GM23248 (cell line): ENCODE measurements at regions not wholly inside any gene's neighbourhood (a gene's known extent, or its start where the extent isn't known, plus 50 kb on each side); places are given as distances from the start of the nearest gene placed in this dataset.

Experiments used
- DNase-seq: peaks from one replicate; pipeline ENCODE4 v3.0.0-alpha.2; 2015
- H2AFZ ChIP-seq: fragments of 200-600 bp; sonication (generic); 2 replicates; pipeline ENCODE4 v1.6.1; 2016; ENCODE audit warnings: antibody characterized with exemption
- H3F3A ChIP-seq: fragments of 200-600 bp; sonication (generic); 2 replicates; pipeline ENCODE4 v1.6.1; 2016; ENCODE audit warnings: mild to moderate bottlenecking, antibody characterized with exemption, mixed run types; ENCODE audit not compliant: insufficient read depth
- H3K27ac ChIP-seq: fragments of 200-600 bp; sonication (generic); 2 replicates; pipeline ENCODE4 v1.5.1; 2016; ENCODE audit warnings: mild to moderate bottlenecking
- H3K27me3 ChIP-seq: fragments of 200-600 bp; sonication (generic); replicated peaks from 2 replicates; pipeline ENCODE4 v1.6.1; 2016; ENCODE audit warnings: mild to moderate bottlenecking; ENCODE audit not compliant: insufficient read depth
- H3K36me3 ChIP-seq: fragments of 200-600 bp; sonication (generic); 2 replicates; pipeline ENCODE4 v1.6.1; 2016; ENCODE audit warnings: low read depth, mild to moderate bottlenecking
- H3K4me1 ChIP-seq: fragments of 200-600 bp; sonication (generic); 2 replicates; pipeline ENCODE4 v1.6.1; 2016; ENCODE audit warnings: mild to moderate bottlenecking; ENCODE audit not compliant: insufficient read depth
- H3K4me2 ChIP-seq: fragments of 200-600 bp; sonication (generic); one replicate; pipeline ENCODE4 v1.6.1; 2016; ENCODE audit warnings: mild to moderate bottlenecking; ENCODE audit not compliant: unreplicated experiment
- H3K4me3 ChIP-seq: fragments of 200-600 bp; sonication (generic); 2 replicates; pipeline ENCODE4 v1.5.1; 2016; ENCODE audit warnings: mild to moderate bottlenecking
- H3K79me2 ChIP-seq: fragments of 200-600 bp; sonication (generic); 2 replicates; pipeline ENCODE4 v1.6.1; 2016; ENCODE audit warnings: mild to moderate bottlenecking; ENCODE audit not compliant: insufficient read depth
- H3K9ac ChIP-seq: fragments of 200-600 bp; sonication (generic); 2 replicates; pipeline ENCODE4 v1.6.1; 2016; ENCODE audit warnings: mild to moderate bottlenecking
- H3K9me2 ChIP-seq: fragments of 200-600 bp; sonication (generic); 2 replicates; pipeline ENCODE4 v1.6.1; 2016; ENCODE audit warnings: mixed run types, mild to moderate bottlenecking, moderate library complexity; ENCODE audit not compliant: insufficient read depth
- H3K9me3 ChIP-seq: fragments of 200-600 bp; sonication (generic); one replicate; pipeline ENCODE4 v1.6.1; 2017; ENCODE audit warnings: low read depth
- H4K20me1 ChIP-seq: fragments of 200-600 bp; sonication (generic); 2 replicates; pipeline ENCODE4 v1.6.0; 2016; ENCODE audit not compliant: insufficient read depth
- EZH2 ChIP-seq: fragments of 200-600 bp; sonication (generic); IDR thresholded peaks from 2 replicates; pipeline ENCODE4 v1.6.1; 2018; ENCODE audit warnings: antibody characterized with exemption, mild to moderate bottlenecking; ENCODE audit not compliant: insufficient read depth, poor library complexity, severe bottlenecking
- EZH2phosphoT487 ChIP-seq: fragments of 200-600 bp; sonication (generic); IDR thresholded peaks from 2 replicates; pipeline ENCODE4 v1.6.1; 2018; ENCODE audit warnings: antibody characterized with exemption, moderate library complexity, mild to moderate bottlenecking, low read depth; ENCODE audit not compliant: insufficient read depth
- WGBS, 2 experiments: methylation state at CpG; one replicate each; pipeline ENCODE4 v1.1.6; 2015 to 2017; ENCODE audit warnings: low lambda C conversion rate in 2 of 2, low coverage in 1 of 2; ENCODE audit errors: missing lambda C conversion rate in 2 of 2; 5-methylcytosine and 5-hydroxymethylcytosine counted together
- in situ Hi-C: fragments of 300-500 bp; cut with MboI; formaldehyde crosslinking; loops from 2 replicates; pipeline ENCODE4 v1.15.0; 2020

GRCh38 chr5:2382776-2383697, 368.4 kb downstream of the IRX2 start:
- no peak overlapping the region for H3K4me2 ChIP-seq
- H3K9me2 ChIP-seq, result no peaks in the 10 kb centered on the region
- H3K27ac ChIP-seq, result no peak overlapping the region
- no peaks in the 10 kb centered on the region for H3F3A ChIP-seq
- no peaks in the 10 kb centered on the region for H3K36me3 ChIP-seq
- no peaks in the 10 kb centered on the region for H3K9me3 ChIP-seq
- no peak overlapping the region for H2AFZ ChIP-seq
- WGBS, 2 experiments, result 48 to 56% methylated on average over 20 of the region's 20 CpGs
- in situ Hi-C loops, result no loop called here
- no peaks in the 10 kb centered on the region for H3K4me1 ChIP-seq
- no peak overlapping the region for H3K9ac ChIP-seq
- TF ChIP-seq EZH2phosphoT487 (no peak), EZH2 (no peak)
- H4K20me1 ChIP-seq, result no peaks in the 10 kb centered on the region
- no peak overlapping the region for H3K4me3 ChIP-seq
- H3K79me2 ChIP-seq, result no peaks in the 10 kb centered on the region
- H3K27me3 ChIP-seq, result no peaks in the 10 kb centered on the region
- DNase-seq, result no peak

GRCh38 chr5:2381861-2382260, 369.6 kb downstream of the IRX2 start:
- Histone ChIP-seq H3K79me2 (no peaks in the 10 kb centered on the region), H3K36me3 (no peaks in the 10 kb centered on the region), H3K4me3 (no peak overlapping the region), H3K9me3 (no peaks in the 10 kb centered on the region), H2AFZ (no peak overlapping the region), H4K20me1 (no peaks in the 10 kb centered on the region), H3K4me2 (no peak overlapping the region), H3K4me1 (no peaks in the 10 kb centered on the region), H3K27me3 (no peaks in the 10 kb centered on the region), H3K9me2 (no peaks in the 10 kb centered on the region), H3F3A (no peaks in the 10 kb centered on the region), H3K27ac (no peak overlapping the region), H3K9ac (no peak overlapping the region)
- 46 to 51% methylated on average over 5 of the region's 5 CpGs for WGBS, 2 experiments
- TF ChIP-seq EZH2 (no peak), EZH2phosphoT487 (no peak)
- in situ Hi-C loops, result no loop called here
- DNase-seq, result no peak

- no peak overlapping the region for H2AFZ ChIP-seq
- no peaks in the 10 kb centered on the region for H3F3A ChIP-seq
- no peak overlapping the region for H3K27ac ChIP-seq
- DNase-seq, result no peak
- H3K4me1 ChIP-seq, result no peaks in the 10 kb centered on the region
- no peaks in the 10 kb centered on the region for H3K27me3 ChIP-seq
- TF ChIP-seq EZH2 (no peak), EZH2phosphoT487 (no peak)
- H3K4me3 ChIP-seq, result no peak overlapping the region
- H3K9me2 ChIP-seq, result no peaks in the 10 kb centered on the region
- no peaks in the 10 kb centered on the region for H4K20me1 ChIP-seq
- no peaks in the 10 kb centered on the region for H3K79me2 ChIP-seq
- no peaks in the 10 kb centered on the region for H3K36me3 ChIP-seq
- H3K9ac ChIP-seq, result no peak overlapping the region
- in situ Hi-C loops, result no loop called here
- 30 to 38% methylated on average over 7 of the region's 7 CpGs for WGBS, 2 experiments
- no peaks in the 10 kb centered on the region for H3K9me3 ChIP-seq
- no peak overlapping the region for H3K4me2 ChIP-seq
These were observed 370.4 kb downstream of the IRX2 start for GRCh38 chr5:2381070-2381469.

- Histone ChIP-seq H3K4me2 (no peak overlapping the region), H2AFZ (no peak overlapping the region), H3K79me2 (no peaks in the 10 kb centered on the region), H3K9ac (no peak overlapping the region), H3K9me2 (no peaks in the 10 kb centered on the region), H3K27ac (no peak overlapping the region), H3K36me3 (no peaks in the 10 kb centered on the region), H3K4me1 (no peaks in the 10 kb centered on the region), H3K27me3 (no peaks in the 10 kb centered on the region), H3F3A (no peaks in the 10 kb centered on the region), H4K20me1 (no peaks in the 10 kb centered on the region), H3K9me3 (no peaks in the 10 kb centered on the region), H3K4me3 (no peak overlapping the region)
- no peak for TF ChIP-seq EZH2phosphoT487
- TF ChIP-seq EZH2, result no peak
- in situ Hi-C loops, result no loop called here
- WGBS, 2 experiments, result 4 to 5% methylated on average over 1 of the region's 1 CpG
- no peak for DNase-seq
These were observed 372.5 kb downstream of the IRX2 start for GRCh38 chr5:2378976-2379375.
